GM13977 (cell line): ENCODE measurements at regions not wholly inside any gene's neighbourhood (a gene's known extent, or its start where the extent isn't known, plus 50 kb on each side); places are given as distances from the start of the nearest gene placed in this dataset.

ENCODE experiments used
- DNase-seq: peaks from one replicate; pipeline ENCODE4 v3.0.0; 2012; ENCODE audit warnings: low spot score
- CTCF ChIP-seq: IDR thresholded peaks from 2 replicates; pipeline ENCODE4 v1.5.1; 2012; ENCODE audit warnings: mild to moderate bottlenecking, control low read depth; ENCODE audit not compliant: insufficient read depth; ENCODE audit errors: extremely low read depth, missing control alignments
- in situ Hi-C: fragments of 300-500 bp; cut with MboI; formaldehyde crosslinking; loops from one replicate; pipeline ENCODE4 v1.12.0; 2022; ENCODE audit warnings: low sequenced_read_pairs, low pct_unique_long_range_greater_than_20kb, mixed read lengths, inconsistent platforms; ENCODE audit not compliant: unreplicated experiment

GRCh38 chr10:30786131-30786530 lies 156.6 kb upstream of the LYZL2 start:
- no peak for TF ChIP-seq CTCF
- no peak for DNase-seq
- in situ Hi-C loops: loop anchor here (10.0 to 25.0 kb wide), 2 partner anchors 701 to 1029 kb away; no protein-coding TSS in a partner anchor

GRCh38 chr10:30784897-30785605 lies 155.5 kb upstream of the LYZL2 start:
- DNase-seq: peak; percentile 72
- in situ Hi-C loops: loop anchor here (10.0 to 25.0 kb wide), 2 partner anchors 702 to 1030 kb away; no protein-coding TSS in a partner anchor

GRCh38 chr10:30784524-30784896 lies 155.0 kb upstream of the LYZL2 start:
- in situ Hi-C loops: loop anchor here (10.0 to 25.0 kb wide), 2 partner anchors 703 to 1030 kb away; no protein-coding TSS in a partner anchor
- no peak for DNase-seq
- TF ChIP-seq CTCF: no peak

More at GRCh38 chr10:30784897-30785605, 155.5 kb upstream of the LYZL2 start:
- no peak for TF ChIP-seq CTCF

- TF ChIP-seq CTCF: peak; percentile 90
- DNase-seq: peak; percentile 91
- in situ Hi-C loops: loop anchor here (10.0 to 25.0 kb wide), 2 partner anchors 703 to 1031 kb away; no protein-coding TSS in a partner anchor
Observed at GRCh38 chr10:30783939-30784501, 154.5 kb upstream of the LYZL2 start.

GRCh38 chr10:30782537-30783461 lies 153.2 kb upstream of the LYZL2 start:
- peak; percentile 51 for DNase-seq
- in situ Hi-C loops: loop anchor here (10.0 to 25.0 kb wide), 2 partner anchors 705 to 1032 kb away; no protein-coding TSS in a partner anchor
- TF ChIP-seq CTCF: no peak

- TF ChIP-seq CTCF: no peak
- DNase-seq: no peak
- in situ Hi-C loops: loop anchor here (10.0 to 25.0 kb wide), 2 partner anchors 705 to 1033 kb away; no protein-coding TSS in a partner anchor
Observed at GRCh38 chr10:30782157-30782536, 152.6 kb upstream of the LYZL2 start.
